GM21723 (cell line): ENCODE measurements at regions not wholly inside any gene's neighbourhood (a gene's known extent, or its start where the extent isn't known, plus 50 kb on each side); places are given as distances from the start of the nearest gene placed in this dataset.

Experiments used
- ATAC-seq: cut with Tn5 transposase; IDR thresholded peaks from one replicate; pipeline ENCODE4 v1.9.1; 2021; ENCODE audit warnings: mild to moderate bottlenecking, moderate library complexity; ENCODE audit not compliant: unreplicated experiment

DNA sequence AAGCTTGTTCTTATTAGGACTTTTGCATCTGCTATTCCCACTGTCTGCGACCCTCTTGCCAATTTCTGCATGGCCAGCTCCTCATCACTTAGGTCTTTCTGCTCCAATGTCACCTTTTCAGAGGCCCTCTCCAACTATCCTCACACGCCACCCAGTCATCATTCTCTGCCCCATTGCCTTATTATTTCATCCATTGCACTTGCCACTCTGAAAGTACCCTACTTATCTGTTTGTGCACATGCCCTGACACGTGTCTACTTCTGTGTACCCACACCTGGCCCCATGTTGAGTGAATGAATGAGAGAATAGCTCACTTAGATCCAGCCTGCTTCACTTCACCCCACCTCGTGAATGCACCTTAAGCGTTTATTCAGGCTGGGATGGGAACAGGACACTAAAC lies 218.7 kb upstream of the TBX3 start:
- ATAC-seq: no peak

DNA sequence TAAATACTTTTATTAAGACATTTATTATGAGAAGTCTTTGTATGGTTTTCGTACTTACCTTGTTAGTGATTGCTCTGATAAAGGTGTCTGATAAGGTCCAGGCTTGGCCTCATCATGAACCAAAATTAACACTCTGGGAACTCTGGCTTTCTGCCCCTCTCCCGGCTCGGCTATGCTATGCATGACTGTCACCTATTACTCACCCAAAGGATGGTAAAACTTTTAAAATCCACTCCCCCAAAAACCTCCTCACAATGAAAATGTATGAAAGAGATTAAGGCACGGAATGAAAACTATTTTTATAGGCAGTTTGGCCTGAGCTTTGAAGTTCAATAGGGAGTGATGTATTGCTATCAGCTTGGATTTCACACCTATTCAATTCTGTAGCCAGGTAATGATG lies 217.3 kb upstream of the TBX3 start:
- no peak for ATAC-seq

DNA sequence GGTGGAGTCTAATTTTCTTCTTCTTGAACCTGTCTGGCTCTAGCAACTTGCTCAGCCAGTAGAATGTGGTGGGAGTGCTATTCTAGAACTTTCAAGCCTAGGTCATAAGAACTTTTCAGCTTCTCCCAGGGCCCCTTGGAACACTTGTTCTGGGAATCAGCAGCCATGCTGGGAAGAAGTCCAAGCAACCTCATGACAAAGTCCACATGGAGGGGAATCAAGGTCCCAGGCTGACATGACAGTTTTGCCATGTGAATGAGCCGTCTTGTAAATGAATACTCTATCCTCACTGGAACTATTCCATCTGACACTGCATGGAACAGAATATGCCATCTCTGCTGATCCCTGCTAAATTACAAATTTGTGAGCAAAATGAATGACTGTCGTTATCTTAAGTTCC lies 214.2 kb upstream of the TBX3 start:
- ATAC-seq: no peak

DNA sequence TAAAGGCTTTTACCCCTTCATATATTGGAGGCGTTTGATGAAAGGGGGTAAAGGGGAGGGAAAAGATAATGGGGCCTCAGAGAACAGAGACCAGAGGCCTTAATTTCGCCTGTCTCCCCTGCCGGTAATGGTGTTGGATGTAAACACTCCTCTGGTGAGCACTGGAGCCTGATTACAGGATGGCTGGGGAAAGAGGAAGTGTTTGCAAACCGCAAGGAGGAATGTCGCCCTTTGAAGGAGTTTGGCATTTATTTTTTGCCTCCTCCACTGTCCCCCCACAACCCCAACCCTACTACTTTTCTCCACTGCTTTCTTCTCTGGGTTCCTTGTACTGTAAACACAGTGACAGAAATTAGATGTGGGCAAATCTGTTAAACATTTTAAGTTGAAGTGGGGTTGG lies 211.9 kb upstream of the TBX3 start:
- ATAC-seq: no peak

DNA sequence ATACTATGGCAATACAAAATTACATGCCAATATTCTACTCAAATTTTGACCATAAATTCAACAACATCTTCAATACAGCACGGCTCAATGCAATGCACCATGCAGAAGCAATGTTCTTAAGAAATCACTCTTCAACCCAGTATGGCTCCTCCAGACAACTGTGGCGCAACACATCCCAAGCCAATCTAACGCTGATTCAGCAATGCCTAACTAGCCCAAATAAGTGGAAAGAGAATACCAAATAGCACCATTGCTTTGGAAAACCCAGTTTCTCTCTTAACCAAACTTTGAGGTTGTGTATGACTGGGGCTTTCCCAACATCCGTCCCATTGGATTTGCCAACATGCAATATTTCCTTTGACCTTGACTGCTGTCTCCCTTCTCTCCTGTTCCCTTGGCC lies 211.1 kb upstream of the TBX3 start:
- ATAC-seq: no peak

DNA sequence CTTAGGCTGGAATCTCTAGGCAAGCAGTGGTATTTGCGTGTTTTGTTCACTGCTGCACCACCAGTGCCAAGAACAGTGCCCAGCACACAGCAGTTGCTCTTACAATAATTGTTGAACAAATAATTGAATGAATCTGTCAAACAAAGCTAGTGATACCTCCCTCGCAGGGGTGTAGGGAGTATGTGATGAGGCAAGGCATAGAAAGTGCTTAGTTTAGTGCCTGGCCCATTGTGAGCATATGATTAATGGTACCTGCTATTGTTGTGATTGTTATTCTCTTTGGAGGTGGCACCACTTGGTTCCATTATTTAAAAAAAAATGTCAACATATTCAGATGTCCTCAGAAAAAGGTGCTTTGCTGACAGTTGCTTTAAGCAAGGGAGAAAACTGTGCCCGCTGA lies 210.1 kb upstream of the TBX3 start:
- ATAC-seq: no peak

DNA sequence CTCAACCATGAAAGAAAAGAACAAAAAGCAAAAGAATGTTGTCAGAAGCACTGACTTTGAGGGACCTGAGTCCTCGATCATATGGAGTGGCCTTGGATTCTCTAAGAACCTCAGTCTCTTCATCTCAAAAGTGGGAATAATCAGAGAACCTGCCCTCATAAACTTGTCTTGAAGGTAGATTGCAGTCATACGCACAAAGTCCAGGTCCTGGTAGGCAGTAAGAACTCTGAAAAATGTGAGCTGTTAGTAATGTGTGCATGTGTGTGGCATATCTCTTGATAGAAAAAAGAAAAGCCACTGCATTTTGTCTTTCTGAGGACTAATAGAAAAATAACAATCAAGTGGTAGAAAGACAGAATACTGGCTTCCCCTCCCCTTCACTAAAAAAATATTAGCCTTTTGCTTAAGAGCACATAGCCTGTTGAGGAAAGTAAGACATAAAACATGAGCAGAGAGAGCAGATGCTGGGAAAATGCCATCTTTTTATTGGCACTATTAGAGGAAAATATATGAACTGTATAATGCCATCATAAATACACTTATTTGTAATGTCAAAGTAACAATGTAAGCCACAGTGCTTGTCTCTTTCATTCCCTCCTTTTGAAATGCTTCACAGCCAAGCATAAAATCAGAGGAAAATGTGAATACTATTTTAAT lies 205.1 kb upstream of the TBX3 start:
- no peak for ATAC-seq

DNA sequence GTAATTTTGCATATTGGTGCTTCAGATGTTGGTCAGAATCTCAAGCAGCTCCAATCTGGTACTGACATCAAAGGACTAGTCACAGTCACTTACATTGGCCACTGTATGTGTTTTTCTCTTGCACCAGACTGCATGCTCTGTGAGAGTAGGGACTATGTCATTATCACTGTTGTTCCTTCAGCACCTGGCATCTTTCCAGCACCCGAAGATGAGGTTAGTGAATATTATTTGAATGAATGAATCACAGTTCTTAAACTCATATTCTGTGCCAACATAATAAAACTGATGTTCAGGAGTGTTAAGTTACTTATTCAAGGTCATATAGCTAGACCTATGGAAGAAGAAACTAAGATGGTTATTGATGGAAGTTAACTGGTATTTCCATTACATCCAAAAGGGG lies 204.5 kb upstream of the TBX3 start:
- ATAC-seq: no peak

DNA sequence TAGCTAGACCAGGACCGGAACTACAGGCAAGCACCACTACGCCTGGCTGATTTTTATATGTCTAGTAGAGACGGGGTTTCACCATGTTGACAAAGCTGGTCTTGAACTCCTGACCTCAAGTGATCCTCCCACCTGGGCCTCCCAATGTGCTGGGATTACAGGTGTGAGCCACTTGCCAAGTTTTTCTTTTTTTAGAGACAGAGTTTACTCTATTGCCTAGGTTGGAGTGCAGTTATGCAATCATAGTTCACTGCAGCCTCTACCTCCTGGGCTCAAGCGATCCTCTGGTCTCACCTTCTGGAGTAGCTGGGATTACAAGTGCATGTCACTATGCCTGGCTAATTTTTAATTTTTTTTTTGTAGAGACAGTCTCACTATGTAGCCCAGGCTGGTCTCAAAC lies 201.5 kb upstream of the TBX3 start:
- no peak for ATAC-seq

DNA sequence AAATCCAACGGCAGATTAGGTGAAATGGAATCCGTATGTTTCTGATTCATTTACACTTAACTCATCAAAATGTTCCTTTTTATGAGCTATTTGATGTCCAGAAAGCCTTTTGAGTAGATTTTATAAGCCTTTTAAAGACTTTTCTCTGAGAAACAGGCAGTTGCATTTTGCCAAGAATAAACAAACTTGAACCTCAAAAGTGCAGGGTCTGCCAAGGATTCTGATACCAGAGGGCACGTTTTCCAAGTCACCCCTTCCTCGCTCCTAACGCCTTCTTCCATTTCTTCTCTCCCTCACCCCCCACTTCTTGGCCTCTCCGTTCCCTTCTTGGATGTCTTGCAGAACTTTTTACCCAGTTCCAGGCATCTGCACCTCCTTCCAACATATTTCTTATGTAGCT lies 200.6 kb upstream of the TBX3 start:
- no peak for ATAC-seq

DNA sequence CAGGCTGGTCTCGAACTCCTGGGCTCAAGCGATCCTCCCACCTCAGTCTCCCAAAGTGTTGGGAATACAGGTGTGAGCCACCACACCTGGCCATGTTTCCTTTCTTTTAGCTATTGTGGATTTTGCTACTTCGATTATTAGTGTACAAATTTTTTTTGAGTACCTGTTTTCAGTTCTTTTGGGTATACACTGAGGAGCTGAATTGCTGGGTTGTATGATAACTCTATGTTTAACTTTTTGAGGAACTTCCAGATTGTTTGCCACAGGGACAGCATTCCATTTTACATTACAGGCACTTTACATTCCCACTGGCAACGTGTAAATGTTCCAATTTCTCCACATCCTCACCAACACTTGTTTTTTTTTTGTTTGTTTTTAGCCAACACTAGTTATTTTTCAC lies 198.1 kb upstream of the TBX3 start:
- no peak for ATAC-seq

DNA sequence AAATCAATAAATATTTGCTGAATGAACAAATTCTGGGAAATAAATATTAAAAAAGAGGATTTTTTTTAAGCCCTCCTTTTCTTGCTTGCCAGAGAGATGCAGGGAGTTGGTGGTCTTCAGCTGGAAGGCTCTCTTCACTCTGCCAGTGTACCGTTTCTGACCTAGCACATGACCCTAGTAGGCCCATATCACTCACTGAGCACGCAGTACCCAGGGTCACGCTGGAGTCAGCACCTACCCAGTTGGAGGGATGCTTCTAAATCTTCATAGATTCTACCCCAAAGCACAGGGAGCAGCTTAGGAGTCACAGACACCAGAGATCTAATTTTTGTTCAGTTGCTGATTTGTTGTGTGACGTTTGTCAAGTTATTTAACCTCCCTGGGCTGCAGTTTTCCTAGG lies 195.4 kb upstream of the TBX3 start:
- ATAC-seq: no peak

DNA sequence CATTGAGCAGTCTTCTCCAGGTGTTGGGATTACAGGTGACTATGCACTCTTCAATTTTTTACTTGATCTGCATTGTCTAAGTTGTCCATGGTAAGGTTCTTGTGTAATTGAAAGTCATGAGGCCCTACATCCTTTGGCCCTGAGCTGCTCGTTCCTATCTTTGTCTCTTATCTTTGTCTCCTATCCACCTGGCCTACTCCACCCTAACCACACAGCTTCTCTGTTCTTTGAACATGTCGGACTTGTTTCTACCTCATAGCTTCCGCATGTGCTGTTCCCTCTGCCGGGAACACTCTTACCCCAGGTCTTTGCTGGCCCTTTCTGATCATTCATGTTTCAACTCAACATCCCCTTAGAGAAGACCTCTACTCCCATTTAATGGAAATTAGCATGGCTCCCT lies 194.8 kb upstream of the TBX3 start:
- ATAC-seq: no peak

DNA sequence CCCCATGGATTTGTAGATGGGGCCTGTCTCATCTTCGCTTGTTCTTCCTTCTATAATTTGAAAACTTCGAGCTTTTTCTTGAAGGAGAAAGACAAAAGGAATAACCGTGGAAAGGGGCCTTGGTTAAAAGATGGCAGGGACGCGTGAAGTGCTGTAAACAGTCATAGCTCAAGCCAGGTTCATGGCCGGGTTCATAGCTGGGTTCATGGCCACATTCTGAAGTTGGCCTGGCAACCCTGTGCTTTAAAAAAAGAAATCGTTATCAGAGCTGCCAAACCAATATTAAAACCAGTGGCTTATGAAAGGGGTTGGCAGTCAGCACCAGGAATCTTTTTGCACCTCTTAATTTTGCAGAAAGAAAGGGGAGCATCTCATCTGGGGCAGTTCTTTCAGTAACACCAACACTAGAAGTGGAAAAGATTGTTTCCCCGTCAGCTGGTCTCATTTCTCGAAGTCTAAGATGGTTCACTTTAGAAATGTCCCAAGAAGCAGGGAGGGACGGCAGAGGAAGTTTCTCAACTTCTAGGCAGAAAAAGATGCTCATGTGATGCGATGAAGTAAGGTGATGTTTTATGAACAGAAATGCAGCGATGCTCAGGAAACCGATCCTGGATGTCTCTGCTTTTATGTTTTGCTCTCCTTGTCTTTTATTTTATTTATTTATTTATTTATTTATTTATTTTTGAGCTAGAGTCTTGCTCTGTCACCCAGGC lies 193.1 kb upstream of the TBX3 start:
- ATAC-seq: no peak

DNA sequence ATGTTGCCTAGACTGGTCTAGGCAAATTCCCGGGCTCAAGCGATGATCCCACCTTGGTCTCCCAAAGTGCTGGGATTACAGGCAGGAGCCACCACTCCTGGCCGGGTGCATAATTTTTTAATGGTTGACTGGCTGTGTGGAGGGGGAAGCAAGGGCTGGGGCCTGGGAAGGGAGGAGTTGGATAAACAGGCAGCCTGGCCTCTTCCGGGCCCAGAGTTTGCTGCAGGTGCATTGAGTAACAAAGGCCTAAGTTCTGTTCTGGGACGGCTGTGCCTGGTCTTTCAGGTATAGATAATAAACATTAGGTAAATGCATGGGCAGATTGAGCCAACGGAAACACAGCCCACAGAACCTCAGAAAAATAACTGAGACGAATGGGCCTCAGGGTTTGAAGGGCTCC lies 191.3 kb upstream of the TBX3 start:
- no peak for ATAC-seq

DNA sequence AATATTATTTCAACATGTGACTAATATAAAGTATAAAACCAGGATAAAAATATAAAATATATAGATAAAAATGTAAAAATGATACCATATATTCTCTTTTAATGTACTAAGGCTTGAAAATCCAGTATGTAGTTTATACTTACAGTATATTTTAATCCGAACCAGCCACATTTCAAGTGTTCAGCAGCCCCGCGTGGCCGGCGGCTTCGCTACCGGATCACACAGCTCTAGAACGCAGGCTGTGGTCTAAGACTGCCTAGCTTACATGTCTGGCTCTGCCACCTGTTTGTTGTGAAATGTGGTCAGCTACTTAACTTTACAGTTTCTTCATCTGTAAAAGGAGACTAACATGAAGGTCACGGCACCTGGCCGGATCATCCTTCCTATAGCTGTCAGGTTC lies 189.7 kb upstream of the TBX3 start:
- ATAC-seq: no peak

DNA sequence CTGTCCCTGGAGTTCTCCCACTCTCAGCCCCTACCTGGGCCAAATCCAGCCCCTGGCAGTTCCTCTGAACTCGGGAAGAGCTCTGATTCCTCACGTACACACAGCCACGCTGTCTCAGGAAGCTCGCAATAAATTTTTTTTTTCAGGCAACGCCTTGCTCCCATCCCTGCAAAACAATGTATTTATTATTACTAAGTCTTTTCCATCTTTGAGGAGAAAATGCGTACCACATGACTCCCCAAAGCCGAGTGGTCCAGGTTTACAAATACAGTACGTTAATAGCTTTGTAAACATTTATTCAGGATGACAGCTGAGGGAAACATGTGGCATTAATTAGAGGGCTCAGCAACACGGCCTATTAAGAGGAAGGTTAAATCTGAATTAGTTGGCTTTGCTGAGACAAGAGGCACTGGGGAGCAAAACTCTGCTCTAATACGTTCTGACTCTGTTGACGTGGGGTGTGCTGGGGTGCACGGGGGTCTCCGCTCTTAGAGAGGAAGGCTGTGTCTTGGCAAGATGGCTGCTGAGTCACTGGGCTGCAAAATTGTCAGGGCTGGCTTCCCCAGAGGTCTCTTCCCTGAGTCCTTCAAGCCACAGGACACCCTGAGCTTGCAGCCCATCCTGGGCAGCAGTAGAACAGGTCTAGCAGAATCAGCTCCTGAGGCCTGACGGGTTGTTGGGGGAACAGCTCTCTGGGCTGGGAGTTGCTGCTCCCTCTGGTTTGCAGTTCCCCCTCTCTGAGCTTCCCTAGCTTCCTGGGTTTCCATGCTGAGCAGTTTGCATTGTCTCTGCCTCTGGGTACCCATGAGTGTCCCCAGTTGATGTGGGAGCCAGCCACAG lies 185.2 kb upstream of the TBX3 start:
- ATAC-seq: no peak

DNA sequence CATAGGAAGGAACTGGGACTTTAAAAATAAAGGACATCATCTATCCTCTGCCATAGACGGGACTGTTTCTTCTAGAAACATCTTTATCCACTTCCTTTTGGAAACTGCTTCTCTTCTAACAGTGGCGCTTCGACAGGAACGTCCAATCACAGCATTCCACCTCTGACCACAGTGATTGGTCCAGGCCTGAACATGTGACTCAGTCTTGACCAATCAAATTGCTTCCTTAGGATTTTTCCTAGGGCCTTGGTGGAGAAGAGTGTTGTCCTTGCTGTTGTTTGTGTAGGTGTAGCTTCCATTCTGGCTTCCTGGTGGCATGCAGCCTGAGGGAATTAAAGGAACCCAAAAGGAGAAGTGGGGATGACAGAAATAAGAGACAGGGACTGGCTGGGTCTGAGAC lies 182.4 kb upstream of the TBX3 start:
- ATAC-seq: no peak

DNA sequence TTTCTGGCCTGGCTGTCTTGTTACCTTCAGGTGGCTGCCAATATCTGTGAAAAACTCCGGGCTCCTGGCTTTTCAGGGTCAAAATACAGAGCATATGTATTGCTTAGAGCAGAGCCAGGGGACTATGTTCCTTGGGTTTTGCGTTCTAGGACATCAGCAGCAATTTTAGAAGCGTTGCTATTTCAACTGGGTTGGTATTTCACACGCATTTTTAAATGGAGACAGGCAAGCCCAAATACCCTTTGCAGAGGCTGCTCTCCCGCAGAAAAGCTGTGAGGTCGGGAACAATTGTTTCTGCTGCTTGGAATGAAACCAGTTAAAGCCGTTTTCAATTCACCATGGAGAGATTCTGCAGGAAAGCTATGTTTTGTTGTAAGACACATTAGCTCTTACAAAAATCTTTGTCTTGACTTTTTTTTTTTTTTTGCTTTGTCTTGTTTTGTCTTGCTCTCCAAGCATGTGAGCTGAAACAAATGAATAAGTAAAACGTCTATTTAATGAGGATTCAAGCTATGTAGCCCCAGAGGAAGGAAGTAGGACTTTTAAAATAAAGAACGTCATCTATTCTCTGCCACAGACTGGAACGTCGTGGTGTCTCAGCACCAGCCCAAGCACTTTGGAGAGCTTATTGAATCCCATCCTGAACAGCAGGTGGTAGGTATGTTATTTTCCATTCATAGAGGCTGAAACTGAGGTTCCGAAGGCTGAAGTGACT lies 181.0 kb upstream of the TBX3 start:
- no peak for ATAC-seq

DNA sequence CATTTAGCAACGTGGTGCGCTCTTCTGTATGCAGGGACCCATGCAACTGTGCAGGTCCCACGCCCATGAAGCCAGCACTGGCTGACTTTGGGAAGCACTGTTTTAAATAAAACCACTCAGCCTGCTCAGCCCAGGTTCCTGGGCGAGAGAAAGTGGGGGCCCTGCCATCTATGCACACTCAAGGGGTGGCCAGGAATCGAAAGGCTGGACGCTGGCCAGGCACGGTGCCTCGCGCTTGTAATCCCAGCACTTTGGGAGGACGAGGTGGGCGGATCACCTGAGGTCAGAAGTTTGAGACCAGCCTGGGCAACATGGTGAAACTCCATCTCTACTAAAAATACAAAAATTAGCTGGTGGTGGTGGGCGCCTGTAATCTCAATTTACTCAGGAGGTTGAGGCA lies 179.9 kb upstream of the TBX3 start:
- no peak for ATAC-seq

DNA sequence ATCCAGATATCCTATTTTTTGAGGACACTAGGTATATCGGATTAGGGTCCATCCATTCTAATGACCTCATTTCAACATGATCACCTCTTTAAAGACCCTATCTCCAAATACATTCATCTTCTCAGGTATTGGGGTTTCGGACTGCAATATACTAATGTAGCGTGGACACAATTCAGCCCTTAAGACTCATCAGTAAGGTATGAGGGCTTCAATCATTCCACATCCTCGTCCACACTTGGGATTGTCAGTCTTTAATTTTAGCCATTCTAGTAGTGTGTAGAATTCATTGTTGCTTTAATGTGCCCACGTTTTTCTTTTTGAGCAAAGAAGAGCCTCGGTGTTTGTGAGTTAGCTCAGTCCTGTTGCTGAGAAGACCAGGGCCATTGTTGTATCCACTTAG lies 177.0 kb upstream of the TBX3 start:
- no peak for ATAC-seq
